GM23338 (cell line): ENCODE measurements at regions not wholly inside any gene's neighbourhood (a gene's known extent, or its start where the extent isn't known, plus 50 kb on each side); places are given as distances from the start of the nearest gene placed in this dataset.

Experiments
- ATAC-seq: fragments of 200-7000 bp; cut with Tn5 transposase; 3 replicates; pipeline ENCODE4 v1.9.1; 2020
- DNase-seq: peaks from one replicate; pipeline ENCODE4 v3.0.0-alpha.2; 2015; ENCODE audit warnings: low spot score
- H2AFZ ChIP-seq: fragments of 200-600 bp; sonication (generic); 2 replicates; pipeline ENCODE4 v1.8.0; 2016; ENCODE audit warnings: antibody characterized with exemption, mild to moderate bottlenecking, moderate library complexity
- H3F3A ChIP-seq: fragments of 200-600 bp; sonication (generic); replicated peaks from 2 replicates; pipeline ENCODE4 v1.8.0; 2017; ENCODE audit warnings: antibody characterized with exemption, mixed run types, low read depth
- H3K27ac ChIP-seq: fragments of 200-600 bp; sonication (generic); 2 replicates; pipeline ENCODE4 v1.6.1; 2016; ENCODE audit warnings: low read depth
- H3K27me3 ChIP-seq: fragments of 200-600 bp; sonication (generic); 2 replicates; pipeline ENCODE4 v1.8.0; 2016; ENCODE audit warnings: mild to moderate bottlenecking, mixed run types, moderate library complexity; ENCODE audit not compliant: insufficient read depth
- H3K36me3 ChIP-seq: fragments of 200-600 bp; sonication (generic); 2 replicates; pipeline ENCODE4 v1.8.0; 2016; ENCODE audit warnings: mild to moderate bottlenecking; ENCODE audit not compliant: insufficient read depth
- H3K4me1 ChIP-seq: fragments of 200-600 bp; sonication (generic); 2 replicates; pipeline ENCODE4 v1.8.0; 2016; ENCODE audit warnings: mild to moderate bottlenecking, moderate library complexity; ENCODE audit not compliant: insufficient read depth
- H3K4me2 ChIP-seq: fragments of 200-600 bp; sonication (generic); 2 replicates; pipeline ENCODE4 v1.7.1; 2017; ENCODE audit warnings: mixed run types
- H3K4me3 ChIP-seq: fragments of 200-600 bp; sonication (generic); 2 replicates; pipeline ENCODE4 v1.6.1; 2016; ENCODE audit warnings: mixed run types
- H3K79me2 ChIP-seq: fragments of 200-600 bp; sonication (generic); replicated peaks from 2 replicates; pipeline ENCODE4 v1.8.0; 2017; ENCODE audit warnings: mild to moderate bottlenecking; ENCODE audit not compliant: insufficient read depth
- H3K9me2 ChIP-seq: fragments of 200-600 bp; sonication (generic); 2 replicates; pipeline ENCODE4 v1.8.0; 2017; ENCODE audit not compliant: insufficient read depth
- H4K20me1 ChIP-seq: fragments of 200-600 bp; sonication (generic); replicated peaks from 2 replicates; pipeline ENCODE4 v1.8.0; 2017; ENCODE audit warnings: mild to moderate bottlenecking; ENCODE audit not compliant: insufficient read depth
- H3K27ac Mint-ChIP-seq: 2 replicates; pipeline ENCODE4 v1.8.0; 2020; ENCODE audit warnings: inconsistent platforms, mild to moderate bottlenecking, moderate library complexity, mixed read lengths
- H3K27me3 Mint-ChIP-seq: 3 replicates; pipeline ENCODE4 v1.8.0; 2022; ENCODE audit warnings: low read depth, mild to moderate bottlenecking, moderate library complexity, mixed read lengths, inconsistent platforms; ENCODE audit not compliant: insufficient read depth, poor library complexity
- H3K36me3 Mint-ChIP-seq: 3 replicates; pipeline ENCODE4 v1.8.0; 2021; ENCODE audit warnings: low read depth, mild to moderate bottlenecking, inconsistent platforms, moderate library complexity, mixed read lengths
- H3K4me1 Mint-ChIP-seq: 3 replicates; pipeline ENCODE4 v1.8.0; 2020; ENCODE audit warnings: mild to moderate bottlenecking, inconsistent platforms, mixed read lengths
- H3K4me3 Mint-ChIP-seq: 3 replicates; pipeline ENCODE4 v1.8.0; 2021; ENCODE audit warnings: moderate library complexity, mild to moderate bottlenecking, inconsistent platforms, mixed read lengths
- H3K9me3 Mint-ChIP-seq: 3 replicates; pipeline ENCODE4 v1.8.0; 2020; ENCODE audit warnings: moderate library complexity, mild to moderate bottlenecking, inconsistent platforms, mixed read lengths
- CREB1 ChIP-seq: fragments of 250-450 bp; sonication (Bioruptor Pico); IDR thresholded peaks from 2 replicates; pipeline ENCODE4 v1.5.0; 2020; ENCODE audit warnings: low read depth, mild to moderate bottlenecking, moderate library complexity
- CTCF ChIP-seq, 2 experiments: fragments of 200-600 bp in 1 of 2; sonication (generic) in 1 of 2; conservative IDR thresholded peaks; 2 replicates each; pipeline versions ENCODE4 v1.5.1 to v1.6.1; 2016 to 2017; ENCODE audit warnings: antibody characterized with exemption in 2 of 2, low read depth in 2 of 2, mild to moderate bottlenecking in 2 of 2, moderate library complexity in 1 of 2
- ETS1 ChIP-seq: IDR thresholded peaks from 2 replicates; pipeline ENCODE4 v1.6.1; 2016; ENCODE audit warnings: antibody characterized with exemption
- EZH2 ChIP-seq: fragments of 200-600 bp; sonication (generic); IDR thresholded peaks from one replicate; pipeline ENCODE4 v1.8.0; 2017; ENCODE audit warnings: antibody characterized with exemption, mild to moderate bottlenecking, low read depth; ENCODE audit not compliant: unreplicated experiment
- EZH2phosphoT487 ChIP-seq: fragments of 200-600 bp; sonication (generic); IDR thresholded peaks from one replicate; pipeline ENCODE4 v1.8.1; 2018; ENCODE audit warnings: antibody characterized with exemption; ENCODE audit not compliant: unreplicated experiment
- JUNB ChIP-seq: IDR thresholded peaks from one replicate; pipeline ENCODE4 v1.6.1; 2016; ENCODE audit warnings: antibody characterized with exemption; ENCODE audit not compliant: unreplicated experiment
- NANOG ChIP-seq: IDR thresholded peaks from 2 replicates; pipeline ENCODE4 v1.6.1; 2016; ENCODE audit warnings: antibody characterized with exemption, borderline replicate concordance
- POLR2AphosphoS5 ChIP-seq: IDR thresholded peaks from 2 replicates; pipeline ENCODE4 v1.6.1; 2016; ENCODE audit warnings: antibody characterized with exemption, low read depth
- REST ChIP-seq: IDR thresholded peaks from one replicate; pipeline ENCODE4 v1.6.1; 2018; ENCODE audit warnings: antibody characterized with exemption; ENCODE audit not compliant: unreplicated experiment
- STAT1 ChIP-seq: IDR thresholded peaks from one replicate; pipeline ENCODE4 v1.6.1; 2016; ENCODE audit warnings: antibody characterized with exemption; ENCODE audit not compliant: unreplicated experiment
- ZNF114 ChIP-seq: fragments of 250-450 bp; sonication (Bioruptor Pico); IDR thresholded peaks from 2 replicates; pipeline ENCODE4 v1.5.0; 2020; ENCODE audit warnings: mild to moderate bottlenecking, moderate library complexity
- ZNF331 ChIP-seq: fragments of 250-450 bp; sonication (Bioruptor Pico); IDR thresholded peaks from 2 replicates; pipeline ENCODE4 v1.5.0; 2020; ENCODE audit warnings: low read depth, mild to moderate bottlenecking, moderate library complexity
- ZNF462 ChIP-seq: fragments of 250-450 bp; sonication (Bioruptor Pico); IDR thresholded peaks from 2 replicates; pipeline ENCODE4 v1.5.0; 2020; ENCODE audit warnings: mild to moderate bottlenecking, moderate library complexity

GRCh38 chr7:121803039-121803438, 69.9 kb upstream of the PTPRZ1 start:
- no peak for TF ChIP-seq POLR2AphosphoS5
- no peak for TF ChIP-seq EZH2phosphoT487
- no peak for TF ChIP-seq EZH2
- no peak for TF ChIP-seq ZNF462 (CRISPR knock-in tag)
- no peak for TF ChIP-seq CTCF (conservative IDR thresholded peaks at IDR 0.05; ENCODE audit: low read depth in 2 of 2)
- TF ChIP-seq NANOG: no peak
- TF ChIP-seq REST: no peak
- TF ChIP-seq ZNF331: no peak
- TF ChIP-seq JUNB: no peak
- no peak for TF ChIP-seq STAT1
- no peak for TF ChIP-seq ETS1
- TF ChIP-seq ZNF114 (CRISPR knock-in tag): no peak
- TF ChIP-seq CREB1 (CRISPR knock-in tag): no peak
- Mint-ChIP-seq H3K36me3 (no peaks in the 10 kb centered on the region; the same call in 1 of the 3 replicates), H3K27ac (no peak overlapping the region), H3K4me3 (no peak overlapping the region), H3K27me3 (peaks cover 4% of the 10 kb centered on the region), H3K9me3 (peaks cover 8% of the 10 kb centered on the region; the same call in 2 of the 3 replicates), H3K4me1 (peaks cover 26% of the 10 kb centered on the region)
- Histone ChIP-seq H3K4me2 (no peak overlapping the region), H3K36me3 (no peaks in the 10 kb centered on the region), H4K20me1 (no peaks in the 10 kb centered on the region), H3F3A (no peaks in the 10 kb centered on the region), H3K27me3 (no peaks in the 10 kb centered on the region), H2AFZ (no peak overlapping the region), H3K27ac (no peak overlapping the region), H3K4me1 (peaks cover 23% of the 10 kb centered on the region), H3K4me3 (no peak overlapping the region), H3K79me2 (no peaks in the 10 kb centered on the region), H3K9me2 (no peaks in the 10 kb centered on the region)
- ATAC-seq (no peak), DNase-seq (no peak)
